Body of pancreas (tissue), 4 donors: ENCODE measurements at regions not wholly inside any gene's neighbourhood (a gene's known extent, or its start where the extent isn't known, plus 50 kb on each side); places are given as distances from the start of the nearest gene placed in this dataset.

Source experiments
- ATAC-seq: fragments of 150-250 bp; one replicate; pipeline ENCODE4 v1.9.1; 2016
- DNase-seq, 4 donors: peaks; one replicate each; pipeline ENCODE4 v3.0.0-alpha.2; 2019
- H3K27ac ChIP-seq, 4 donors: fragments of 200-600 bp; sonication (generic); 1 replicate in 3 of 4; 2 replicates in 1 of 4; pipeline versions ENCODE4 v1.5.1 to v1.6.1; 2016 to 2019; ENCODE audit warnings: mild to moderate bottlenecking in 1 of 4, mixed read lengths in 1 of 4, moderate library complexity in 1 of 4
- H3K27me3 ChIP-seq, 2 donors: fragments of 200-600 bp; sonication (generic); one replicate each; pipeline ENCODE4 v1.6.0; 2016; ENCODE audit warnings: mild to moderate bottlenecking in 1 of 2
- H3K36me3 ChIP-seq, 2 donors: fragments of 200-600 bp; sonication (generic); replicated peaks in 1 of 2; 2 replicates each; pipeline ENCODE4 v1.5.1; 2016; ENCODE audit warnings: low read depth in 2 of 2; ENCODE audit not compliant: insufficient read depth in 1 of 2
- H3K4me1 ChIP-seq: fragments of 200-600 bp; sonication (generic); one replicate; pipeline ENCODE4 v1.6.0; 2016
- H3K4me3 ChIP-seq, 2 donors: fragments of 200-600 bp; sonication (generic); 1 replicate in 1 of 2; 2 replicates in 1 of 2; pipeline ENCODE4 v1.5.1; 2016 to 2019
- H3K9me3 ChIP-seq, 3 donors: fragments of 200-600 bp; sonication (generic); 1 replicate in 2 of 3; 2 replicates in 1 of 3; pipeline ENCODE4 v1.5.1; 2016
- POLR2A ChIP-seq, 3 donors: fragments of 450-650 bp; IDR thresholded peaks; one replicate each; pipeline ENCODE4 v1.6.1; 2016; ENCODE audit warnings: antibody characterized with exemption in 3 of 3, mild to moderate bottlenecking in 2 of 3
- WGBS, 2 donors: methylation state at CpG; one replicate each; pipeline ENCODE4 v1.1.5; 2017; 5-methylcytosine and 5-hydroxymethylcytosine counted together
- intact Hi-C: fragments of 100-400 bp; cut with DNase I; formaldehyde crosslinking; loops from one replicate; pipeline ENCODE4 v1.15.1; 2023
- TF ChIP-seq, protein P1 (sequence below), 7 experiments: fragments of 450-650 bp in 4 of 7; fragments of 200-600 bp in 3 of 7; sonication (generic) in 3 of 7; IDR thresholded peaks; one replicate each; pipeline ENCODE4 v1.5.1; 2016 to 2019; ENCODE audit warnings: antibody characterized with exemption in 7 of 7

GRCh38 chr13:34414616-34415015 is 527.5 kb upstream of the NBEA start:
- no peaks in the 10 kb centered on the region for H3K4me1 ChIP-seq
- no peaks in the 10 kb centered on the region for H3K27me3 ChIP-seq
- no peak overlapping the region for H3K27ac ChIP-seq
- no peak for TF ChIP-seq POLR2A (IDR thresholded peaks at IDR 0.05)
- no peak for DNase-seq
- H3K36me3 ChIP-seq: no peaks in the 10 kb centered on the region
- 64 to 74% methylated on average over 4 of the region's 4 CpGs for WGBS, 2 donors
- no peaks in the 10 kb centered on the region for H3K9me3 ChIP-seq
- ATAC-seq: no peak
- intact Hi-C loops: no loop called here
- H3K4me3 ChIP-seq: no peak overlapping the region

DNA sequence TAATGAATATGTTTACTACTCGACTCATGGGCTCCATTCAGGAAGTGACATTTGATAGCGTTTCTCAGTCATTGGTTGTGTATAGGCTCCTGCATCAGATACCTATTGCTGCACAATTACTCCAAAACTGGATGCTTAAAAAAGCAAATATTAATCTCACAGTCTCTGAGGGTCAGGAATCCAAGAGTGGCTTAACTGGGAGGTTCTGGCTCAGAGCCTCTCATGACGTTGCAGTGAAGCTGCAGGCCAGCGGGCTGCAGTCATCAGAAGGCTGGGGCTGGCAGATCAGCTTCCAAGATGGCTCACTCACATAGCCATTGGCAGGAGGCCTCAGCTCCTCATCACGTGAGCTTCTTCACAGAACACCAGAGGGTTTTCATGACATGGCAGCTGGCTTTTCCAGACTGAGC is 525.1 kb upstream of the NBEA start:
- Histone ChIP-seq H3K27me3 (no peaks in the 10 kb centered on the region), H3K9me3 (no peaks in the 10 kb centered on the region), H3K4me3 (no peak overlapping the region), H3K4me1 (no peaks in the 10 kb centered on the region), H3K36me3 (no peaks in the 10 kb centered on the region), H3K27ac (no peak overlapping the region)
- DNase-seq: peak in 2 of 4 donors; percentile 20 to 25
- 63 to 74% methylated on average over 2 to 5 of the region's 5 CpGs for WGBS, 2 donors
- no peak for ATAC-seq
- TF ChIP-seq, protein P1, sequence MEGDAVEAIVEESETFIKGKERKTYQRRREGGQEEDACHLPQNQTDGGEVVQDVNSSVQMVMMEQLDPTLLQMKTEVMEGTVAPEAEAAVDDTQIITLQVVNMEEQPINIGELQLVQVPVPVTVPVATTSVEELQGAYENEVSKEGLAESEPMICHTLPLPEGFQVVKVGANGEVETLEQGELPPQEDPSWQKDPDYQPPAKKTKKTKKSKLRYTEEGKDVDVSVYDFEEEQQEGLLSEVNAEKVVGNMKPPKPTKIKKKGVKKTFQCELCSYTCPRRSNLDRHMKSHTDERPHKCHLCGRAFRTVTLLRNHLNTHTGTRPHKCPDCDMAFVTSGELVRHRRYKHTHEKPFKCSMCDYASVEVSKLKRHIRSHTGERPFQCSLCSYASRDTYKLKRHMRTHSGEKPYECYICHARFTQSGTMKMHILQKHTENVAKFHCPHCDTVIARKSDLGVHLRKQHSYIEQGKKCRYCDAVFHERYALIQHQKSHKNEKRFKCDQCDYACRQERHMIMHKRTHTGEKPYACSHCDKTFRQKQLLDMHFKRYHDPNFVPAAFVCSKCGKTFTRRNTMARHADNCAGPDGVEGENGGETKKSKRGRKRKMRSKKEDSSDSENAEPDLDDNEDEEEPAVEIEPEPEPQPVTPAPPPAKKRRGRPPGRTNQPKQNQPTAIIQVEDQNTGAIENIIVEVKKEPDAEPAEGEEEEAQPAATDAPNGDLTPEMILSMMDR (IDR thresholded peaks at IDR 0.05): no peak
- no peak for TF ChIP-seq POLR2A (IDR thresholded peaks at IDR 0.05)
- intact Hi-C loops: no loop called here

DNA sequence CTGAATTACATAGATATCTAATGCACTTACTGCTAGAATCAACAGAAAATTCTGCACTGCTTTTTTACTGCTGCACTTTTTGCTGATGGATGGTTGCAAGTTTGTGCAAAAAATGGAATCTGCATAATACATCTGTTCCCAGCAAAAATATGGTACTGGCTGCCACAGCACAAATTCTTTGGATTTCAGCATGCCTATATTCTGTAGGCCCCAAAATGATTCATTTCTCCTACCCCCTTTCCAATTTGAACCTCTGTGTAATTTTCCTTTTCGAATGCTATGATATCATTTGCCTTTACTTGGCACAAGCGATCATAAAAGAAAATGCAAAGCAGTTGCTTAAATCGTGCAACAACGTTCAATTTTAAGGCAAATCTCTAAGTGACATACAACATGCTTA is 524.2 kb upstream of the NBEA start:
- WGBS, 2 donors: 81 to 83% methylated on average over 4 of the region's 4 CpGs
- no peak overlapping the region for H3K4me3 ChIP-seq
- ATAC-seq (no peak), DNase-seq (no peak)
- no peaks in the 10 kb centered on the region for H3K36me3 ChIP-seq
- TF ChIP-seq, protein P1 (IDR thresholded peaks at IDR 0.05): no peak
- no peak for TF ChIP-seq POLR2A (IDR thresholded peaks at IDR 0.05)
- no peaks in the 10 kb centered on the region for H3K4me1 ChIP-seq
- H3K27me3 ChIP-seq: no peaks in the 10 kb centered on the region
- H3K27ac ChIP-seq: no peak overlapping the region
- H3K9me3 ChIP-seq: no peaks in the 10 kb centered on the region
- intact Hi-C loops: no loop called here

GRCh38 chr13:34419025-34419424 is 523.0 kb upstream of the NBEA start:
- H3K4me1 ChIP-seq: no peaks in the 10 kb centered on the region
- no peaks in the 10 kb centered on the region for H3K27me3 ChIP-seq
- TF ChIP-seq, protein P1 (IDR thresholded peaks at IDR 0.05): no peak
- no peak for TF ChIP-seq POLR2A (IDR thresholded peaks at IDR 0.05)
- intact Hi-C loops: no loop called here
- ATAC-seq (no peak), DNase-seq (no peak)
- no peak overlapping the region for H3K4me3 ChIP-seq
- H3K27ac ChIP-seq: no peak overlapping the region
- H3K36me3 ChIP-seq: no peaks in the 10 kb centered on the region
- no peaks in the 10 kb centered on the region for H3K9me3 ChIP-seq
- WGBS, 2 donors: 48 to 53% methylated on average over 3 to 5 of the region's 5 CpGs

DNA sequence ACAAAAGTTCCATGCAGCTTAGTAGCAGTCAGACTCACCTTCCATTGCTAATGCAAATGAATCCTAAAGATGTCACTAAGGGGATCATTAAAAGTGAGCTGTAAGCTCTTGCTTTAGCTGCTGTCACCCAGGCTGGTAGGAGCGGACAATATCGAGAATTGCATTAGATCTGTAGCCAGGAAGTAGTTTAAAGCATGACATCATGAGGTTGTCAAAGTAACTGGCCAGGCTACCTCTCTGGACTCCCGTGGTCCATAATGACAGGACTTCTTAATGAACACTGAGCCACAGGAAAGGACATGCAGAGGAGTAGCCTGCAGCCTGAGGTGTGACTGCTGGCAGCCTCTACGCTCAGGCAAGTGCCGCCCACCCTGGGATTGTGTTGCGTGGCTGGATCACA is 522.3 kb upstream of the NBEA start:
- no peak for DNase-seq
- intact Hi-C loops: no loop called here
- H3K9me3 ChIP-seq: no peaks in the 10 kb centered on the region
- WGBS, 2 donors: 74 to 85% methylated on average over 6 of the region's 6 CpGs
- no peak overlapping the region for H3K27ac ChIP-seq
- no peak for TF ChIP-seq POLR2A (IDR thresholded peaks at IDR 0.05)
- TF ChIP-seq, protein P1 (IDR thresholded peaks at IDR 0.05): no peak
- H3K27me3 ChIP-seq: no peaks in the 10 kb centered on the region
- no peak overlapping the region for H3K4me3 ChIP-seq
- H3K4me1 ChIP-seq: no peaks in the 10 kb centered on the region
- no peaks in the 10 kb centered on the region for H3K36me3 ChIP-seq
- no peak for ATAC-seq
